H9 (cell line): ENCODE measurements at regions not wholly inside any gene's neighbourhood (a gene's known extent, or its start where the extent isn't known, plus 50 kb on each side); places are given as distances from the start of the nearest gene placed in this dataset.

ENCODE experiments used
- DNase-seq: peaks from one replicate; pipeline ENCODE4 v3.0.0-alpha.2; 2017
- H2AFZ ChIP-seq: one replicate; pipeline ENCODE4 v1.6.1; 2013; ENCODE audit warnings: mild to moderate bottlenecking, low read length, control low read depth, moderate library complexity
- H2AK5ac ChIP-seq: 2 replicates; pipeline ENCODE4 v1.6.1; 2013; ENCODE audit warnings: low read length, control low read depth, mixed read lengths; ENCODE audit not compliant: insufficient read length
- H2BK120ac ChIP-seq: one replicate; pipeline ENCODE4 v1.6.1; 2013; ENCODE audit warnings: low read depth, mild to moderate bottlenecking, low read length, control low read depth, inconsistent platforms; ENCODE audit not compliant: poor library complexity, severe bottlenecking
- H2BK12ac ChIP-seq: 2 replicates; pipeline ENCODE4 v1.6.1; 2013; ENCODE audit warnings: low read length, control low read depth, mixed read lengths, low read depth; ENCODE audit not compliant: insufficient read length
- H2BK15ac ChIP-seq: 2 replicates; pipeline ENCODE4 v1.6.1; 2013; ENCODE audit warnings: low read depth, low read length, control low read depth
- H2BK20ac ChIP-seq: one replicate; pipeline ENCODE4 v1.6.1; 2013; ENCODE audit warnings: low read depth, mild to moderate bottlenecking, low read length, control low read depth, inconsistent platforms; ENCODE audit not compliant: poor library complexity, severe bottlenecking
- H2BK5ac ChIP-seq: 2 replicates; pipeline ENCODE4 v1.6.1; 2013; ENCODE audit warnings: low read length, control low read depth, mixed read lengths; ENCODE audit not compliant: insufficient read length
- H3K14ac ChIP-seq: 2 replicates; pipeline ENCODE4 v1.6.1; 2013; ENCODE audit warnings: low read length, control low read depth; ENCODE audit not compliant: insufficient read depth
- H3K18ac ChIP-seq: 2 replicates; pipeline ENCODE4 v1.6.1; 2013; ENCODE audit warnings: low read depth, mild to moderate bottlenecking, mixed read lengths, low read length, control low read depth; ENCODE audit not compliant: insufficient read length
- H3K23ac ChIP-seq: 2 replicates; pipeline ENCODE4 v1.6.1; 2013; ENCODE audit warnings: low read length, control low read depth, mixed read lengths, low read depth; ENCODE audit not compliant: insufficient read length
- H3K23me2 ChIP-seq: 2 replicates; pipeline ENCODE4 v1.6.1; 2013; ENCODE audit warnings: low read depth, mild to moderate bottlenecking, mixed read lengths, low read length, control low read depth; ENCODE audit not compliant: insufficient read length, poor library complexity, severe bottlenecking
- H3K27ac ChIP-seq: 2 replicates; pipeline ENCODE4 v1.5.1; 2013; ENCODE audit warnings: low read length, control low read depth, mixed read lengths, low read depth; ENCODE audit not compliant: insufficient read length
- H3K27me3 ChIP-seq: 2 replicates; pipeline ENCODE4 v1.6.1; 2013; ENCODE audit warnings: low read length, control low read depth, inconsistent platforms; ENCODE audit not compliant: insufficient read depth
- H3K4ac ChIP-seq: 2 replicates; pipeline ENCODE4 v1.6.1; 2013; ENCODE audit warnings: low read depth, mild to moderate bottlenecking, control low read depth, inconsistent platforms, low read length, moderate library complexity
- H3K4me1 ChIP-seq: 2 replicates; pipeline ENCODE4 v1.6.1; 2013; ENCODE audit warnings: low read length, control low read depth, inconsistent platforms; ENCODE audit not compliant: insufficient read depth
- H3K4me2 ChIP-seq: 2 replicates; pipeline ENCODE4 v1.6.1; 2013; ENCODE audit warnings: low read length, control low read depth, mixed read lengths; ENCODE audit not compliant: insufficient read length, insufficient read depth
- H3K56ac ChIP-seq: 2 replicates; pipeline ENCODE4 v1.6.1; 2013; ENCODE audit warnings: low read depth, mild to moderate bottlenecking, mixed read lengths, low read length, control low read depth; ENCODE audit not compliant: insufficient read length
- H3K79me1 ChIP-seq: 2 replicates; pipeline ENCODE4 v1.6.1; 2013; ENCODE audit warnings: low read depth, mild to moderate bottlenecking, moderate library complexity, low read length, control low read depth, inconsistent platforms; ENCODE audit not compliant: insufficient read depth, poor library complexity, severe bottlenecking
- H3K79me2 ChIP-seq: 2 replicates; pipeline ENCODE4 v1.6.1; 2013; ENCODE audit warnings: low read length, control low read depth, inconsistent platforms; ENCODE audit not compliant: insufficient read depth
- H3K9ac ChIP-seq: 2 replicates; pipeline ENCODE4 v1.6.1; 2013; ENCODE audit warnings: low read length, control low read depth, mixed read lengths; ENCODE audit not compliant: insufficient read length; ENCODE audit errors: extremely low read depth
- H3K9me3 ChIP-seq: one replicate; pipeline ENCODE4 v1.6.1; 2013; ENCODE audit warnings: low read depth, low read length, inconsistent platforms; ENCODE audit not compliant: control insufficient read depth
- H3T11ph ChIP-seq: one replicate; pipeline ENCODE4 v1.6.1; 2013; ENCODE audit warnings: mild to moderate bottlenecking, low read length, control low read depth, inconsistent platforms
- H4K20me1 ChIP-seq: one replicate; pipeline ENCODE4 v1.6.1; 2013; ENCODE audit not compliant: control insufficient read depth, insufficient read length, insufficient read depth
- H4K5ac ChIP-seq: 2 replicates; pipeline ENCODE4 v1.6.1; 2013; ENCODE audit warnings: low read depth, mild to moderate bottlenecking, mixed read lengths, low read length, control low read depth; ENCODE audit not compliant: insufficient read length
- H4K8ac ChIP-seq: replicated peaks from 2 replicates; pipeline ENCODE4 v1.6.1; 2013; ENCODE audit warnings: low read length, control low read depth, mixed read lengths, low read depth; ENCODE audit not compliant: insufficient read length
- H4K91ac ChIP-seq: 2 replicates; pipeline ENCODE4 v1.6.1; 2013; ENCODE audit warnings: low read depth, mild to moderate bottlenecking, moderate library complexity, mixed read lengths, low read length, control low read depth; ENCODE audit not compliant: insufficient read length
- H3K27ac Mint-ChIP-seq, 3 experiments: 2 replicates in 2 of 3; 3 replicates in 1 of 3; pipeline ENCODE4 v1.8.0; 2020 to 2021; ENCODE audit warnings: mixed read lengths in 3 of 3, mild to moderate bottlenecking in 1 of 3, moderate library complexity in 1 of 3
- H3K27me3 Mint-ChIP-seq: 2 replicates; pipeline ENCODE4 v1.8.0; 2021; ENCODE audit warnings: low read depth, mild to moderate bottlenecking, moderate library complexity, mixed read lengths
- H3K36me3 Mint-ChIP-seq, 3 experiments: 2 replicates in 2 of 3; 3 replicates in 1 of 3; pipeline ENCODE4 v1.8.0; 2020 to 2021; ENCODE audit warnings: low read depth in 3 of 3, mixed read lengths in 3 of 3; ENCODE audit not compliant: insufficient read depth in 1 of 3
- H3K4me1 Mint-ChIP-seq, 2 experiments: 2 replicates each; pipeline ENCODE4 v1.8.0; 2020; ENCODE audit warnings: mixed read lengths in 2 of 2
- H3K4me3 Mint-ChIP-seq, 2 experiments: 2 replicates in 1 of 2; 3 replicates in 1 of 2; pipeline ENCODE4 v1.8.0; 2020 to 2021; ENCODE audit warnings: mild to moderate bottlenecking in 2 of 2, mixed read lengths in 2 of 2, moderate library complexity in 1 of 2
- H3K9me3 Mint-ChIP-seq, 2 experiments: 2 replicates in 1 of 2; 3 replicates in 1 of 2; pipeline ENCODE4 v1.8.0; 2020; ENCODE audit warnings: mild to moderate bottlenecking in 2 of 2, mixed read lengths in 2 of 2, moderate library complexity in 1 of 2
- CTCF ChIP-seq: fragments of 200-600 bp; sonication (generic); conservative IDR thresholded peaks from 3 replicates; pipeline ENCODE4 v1.8.0; 2021; ENCODE audit warnings: antibody characterized with exemption, mild to moderate bottlenecking
- WGBS: extraction: QIAGEN DNeasy Blood & Tissue Kit; methylation state at CpG from one replicate; pipeline ENCODE4 v1.1.7; 2013; ENCODE audit warnings: missing lambda C conversion rate, low lambda C conversion rate, mixed read lengths; ENCODE audit not compliant: insufficient read length; ENCODE audit errors: extremely low coverage; 5-methylcytosine and 5-hydroxymethylcytosine counted together

GRCh38 chr9:102519423-102519822 lies 475.7 kb upstream of the CYLC2 start:
- Histone ChIP-seq H2BK15ac (no peak overlapping the region), H2AK5ac (no peak overlapping the region), H2BK12ac (no peak overlapping the region), H3K56ac (no peak overlapping the region), H4K5ac (no peak overlapping the region), H3K27me3 (no peaks in the 10 kb centered on the region), H4K20me1 (no peaks in the 10 kb centered on the region), H3K4me2 (no peak overlapping the region), H3K23ac (no peak overlapping the region), H3K27ac (no peak overlapping the region), H3K79me2 (no peaks in the 10 kb centered on the region), H4K91ac (no peak overlapping the region), H3K18ac (no peak overlapping the region), H3K9me3 (no peaks in the 10 kb centered on the region), H2BK20ac (no peak overlapping the region), H2BK120ac (no peak overlapping the region), H3T11ph (no peak overlapping the region), H4K8ac (no peak overlapping the region), H3K23me2 (no peaks in the 10 kb centered on the region), H3K79me1 (no peaks in the 10 kb centered on the region), H3K4me1 (no peaks in the 10 kb centered on the region), H3K4ac (no peak overlapping the region), H3K9ac (no peak overlapping the region), H3K14ac (no peak overlapping the region), H2AFZ (no peak overlapping the region), H2BK5ac (no peak overlapping the region)
- H3K4me1 Mint-ChIP-seq, result peaks cover 3 to 8% of the 10 kb centered on the region in 2 experiments; a peak in 3 of 4 replicates
- no CpG with 5 or more reads among the region's 5 CpGs for WGBS
- no peak for TF ChIP-seq CTCF
- no peaks in the 10 kb centered on the region for H3K36me3 Mint-ChIP-seq
- no peaks in the 10 kb centered on the region for H3K27me3 Mint-ChIP-seq
- H3K9me3 Mint-ChIP-seq, result no peaks in the 10 kb centered on the region
- H3K27ac Mint-ChIP-seq, result no peak overlapping the region
- H3K4me3 Mint-ChIP-seq, result no peak overlapping the region
- no peak for DNase-seq
